GM19438 (cell line): ENCODE measurements at regions not wholly inside any gene's neighbourhood (a gene's known extent, or its start where the extent isn't known, plus 50 kb on each side); places are given as distances from the start of the nearest gene placed in this dataset.

ENCODE experiments used
- ATAC-seq: cut with Tn5 transposase; IDR thresholded peaks from one replicate; pipeline ENCODE4 v1.9.1; 2021; ENCODE audit warnings: low read depth; ENCODE audit not compliant: unreplicated experiment

- no peak for ATAC-seq
These were observed 179.2 kb upstream of the FAM3C start for GRCh38 chr7:121575194-121575765.

- no peak for ATAC-seq
These were observed 178.0 kb upstream of the FAM3C start for GRCh38 chr7:121574109-121574508.

- ATAC-seq: no peak
These were observed 176.5 kb upstream of the FAM3C start for GRCh38 chr7:121572615-121573014.

- no peak for ATAC-seq
These were observed 174.3 kb upstream of the FAM3C start for GRCh38 chr7:121570365-121570764.

GRCh38 chr7:121563177-121563576, 167.1 kb upstream of the FAM3C start:
- ATAC-seq: no peak

GRCh38 chr7:121562259-121562658, 166.2 kb upstream of the FAM3C start:
- no peak for ATAC-seq

GRCh38 chr7:121561717-121562116, 165.6 kb upstream of the FAM3C start:
- no peak for ATAC-seq

- no peak for ATAC-seq
These were observed 164.3 kb upstream of the FAM3C start for GRCh38 chr7:121560267-121560990.

GRCh38 chr7:121558288-121558687, 162.2 kb upstream of the FAM3C start:
- no peak for ATAC-seq

- ATAC-seq: no peak
These were observed 161.2 kb upstream of the FAM3C start for GRCh38 chr7:121557034-121557892.

GRCh38 chr7:121555558-121555957, 159.4 kb upstream of the FAM3C start:
- ATAC-seq: no peak

- peak; percentile 71 for ATAC-seq
These were observed 151.5 kb upstream of the FAM3C start for GRCh38 chr7:121547544-121548092.

- no peak for ATAC-seq
These were observed 150.8 kb upstream of the FAM3C start for GRCh38 chr7:121546632-121547543.

GRCh38 chr7:121545418-121545817, 149.3 kb upstream of the FAM3C start:
- ATAC-seq: no peak

GRCh38 chr7:121544726-121545125, 148.6 kb upstream of the FAM3C start:
- peak; percentile 64 for ATAC-seq

GRCh38 chr7:121544238-121544637, 148.1 kb upstream of the FAM3C start:
- ATAC-seq: no peak

- ATAC-seq: no peak
These were observed 145.3 kb upstream of the FAM3C start for GRCh38 chr7:121541457-121541856.

GRCh38 chr7:121540138-121540537, 144.0 kb upstream of the FAM3C start:
- no peak for ATAC-seq

- ATAC-seq: no peak
These were observed 140.9 kb upstream of the FAM3C start for GRCh38 chr7:121537031-121537430.
